ENCODE measurements at regions not wholly inside any gene's neighbourhood (a gene's known extent, or its start where the extent isn't known, plus 50 kb on each side); places are given as distances from the start of the nearest gene placed in this dataset.

DNA sequence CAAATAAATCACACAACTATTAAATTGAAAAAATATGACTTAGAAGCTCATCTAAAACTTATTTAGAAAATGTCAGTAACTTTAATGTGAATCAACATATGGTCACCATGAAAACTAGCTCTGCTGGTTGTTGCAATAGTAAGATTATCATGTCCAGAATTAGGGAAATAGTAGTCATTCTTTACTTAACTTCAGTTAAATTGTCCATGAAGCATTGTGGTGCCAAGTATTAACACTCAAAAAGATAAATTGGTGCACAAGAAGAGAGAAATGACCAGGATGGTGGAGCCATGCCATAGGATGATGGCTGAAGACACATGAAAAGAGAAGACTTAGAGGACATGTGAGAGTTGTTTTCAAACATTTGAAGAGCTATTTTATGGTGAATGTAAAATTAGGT is 130.2 kb upstream of the PTGFR start:
- no peak for TF ChIP-seq MAFK (IDR thresholded peaks at IDR 0.05; ENCODE audit: low read length)
- TF ChIP-seq CHD2 (IDR thresholded peaks at IDR 0.05; ENCODE audit: low read depth, low read length) = no peak
- TF ChIP-seq SP2 (IDR thresholded peaks at IDR 0.05; ENCODE audit: extremely low read depth, low read depth, low read length, poor library complexity, severe bottlenecking) = no peak
- no peak for TF ChIP-seq BRF2 (IDR thresholded peaks at IDR 0.05; ENCODE audit: borderline replicate concordance, insufficient read depth, insufficient read length)

Data from K562 (cell line).